ENCODE measurements at regions not wholly inside any gene's neighbourhood (a gene's known extent, or its start where the extent isn't known, plus 50 kb on each side); places are given as distances from the start of the nearest gene placed in this dataset.

- no peaks in the 10 kb centered on the region for H3K36me3 ChIP-seq
- peak in 3 of 6 donors; percentile 44 to 58 (median 50) for DNase-seq
- peaks cover 0 to 14% (median 13%) of the 10 kb centered on the region in 3 donors for H3K4me1 ChIP-seq
- H3K27me3 ChIP-seq = peaks cover 0 to 6% (median 0%) of the 10 kb centered on the region in 4 donors
- peak; percentile 37 to 65 (median 52) for ATAC-seq
- FAIRE-seq = no peak
- 50 to 69% methylated on average over 9 of the region's 9 CpGs for WGBS, 2 donors
- TF ChIP-seq, protein P1, sequence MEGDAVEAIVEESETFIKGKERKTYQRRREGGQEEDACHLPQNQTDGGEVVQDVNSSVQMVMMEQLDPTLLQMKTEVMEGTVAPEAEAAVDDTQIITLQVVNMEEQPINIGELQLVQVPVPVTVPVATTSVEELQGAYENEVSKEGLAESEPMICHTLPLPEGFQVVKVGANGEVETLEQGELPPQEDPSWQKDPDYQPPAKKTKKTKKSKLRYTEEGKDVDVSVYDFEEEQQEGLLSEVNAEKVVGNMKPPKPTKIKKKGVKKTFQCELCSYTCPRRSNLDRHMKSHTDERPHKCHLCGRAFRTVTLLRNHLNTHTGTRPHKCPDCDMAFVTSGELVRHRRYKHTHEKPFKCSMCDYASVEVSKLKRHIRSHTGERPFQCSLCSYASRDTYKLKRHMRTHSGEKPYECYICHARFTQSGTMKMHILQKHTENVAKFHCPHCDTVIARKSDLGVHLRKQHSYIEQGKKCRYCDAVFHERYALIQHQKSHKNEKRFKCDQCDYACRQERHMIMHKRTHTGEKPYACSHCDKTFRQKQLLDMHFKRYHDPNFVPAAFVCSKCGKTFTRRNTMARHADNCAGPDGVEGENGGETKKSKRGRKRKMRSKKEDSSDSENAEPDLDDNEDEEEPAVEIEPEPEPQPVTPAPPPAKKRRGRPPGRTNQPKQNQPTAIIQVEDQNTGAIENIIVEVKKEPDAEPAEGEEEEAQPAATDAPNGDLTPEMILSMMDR (IDR thresholded peaks at IDR 0.05) = no peak
- no peaks in the 10 kb centered on the region for H3K9me3 ChIP-seq
- intact Hi-C loops (cut with DNase I) = no loop called here
- H3K4me3 ChIP-seq = no peak overlapping the region
- peak overlapping the region in 2 of 4 donors; percentile 51 to 66 for H3K27ac ChIP-seq
These were observed 344.9 kb downstream of the BCOR start for GRCh38 chrX:39752815-39753214.

- peak; percentile 72 to 84 (median 78) for ATAC-seq
- peak overlapping the region in 2 of 4 donors; percentile 51 to 66 for H3K27ac ChIP-seq
- no peak overlapping the region for H3K4me3 ChIP-seq
- WGBS, 2 donors = 56 to 61% methylated on average over 8 of the region's 8 CpGs
- H3K27me3 ChIP-seq = peaks cover 0 to 6% (median 0%) of the 10 kb centered on the region in 4 donors
- intact Hi-C loops (cut with DNase I) = no loop called here
- H3K4me1 ChIP-seq = peaks cover 0 to 14% (median 13%) of the 10 kb centered on the region in 3 donors
- no peaks in the 10 kb centered on the region for H3K36me3 ChIP-seq
- TF ChIP-seq, protein P1 (IDR thresholded peaks at IDR 0.05) = no peak
- peak in 4 of 6 donors; percentile 66 to 73 (median 70) for DNase-seq
- no peaks in the 10 kb centered on the region for H3K9me3 ChIP-seq
- no peak for FAIRE-seq
These were observed 344.3 kb downstream of the BCOR start for GRCh38 chrX:39753293-39753996.

DNA sequence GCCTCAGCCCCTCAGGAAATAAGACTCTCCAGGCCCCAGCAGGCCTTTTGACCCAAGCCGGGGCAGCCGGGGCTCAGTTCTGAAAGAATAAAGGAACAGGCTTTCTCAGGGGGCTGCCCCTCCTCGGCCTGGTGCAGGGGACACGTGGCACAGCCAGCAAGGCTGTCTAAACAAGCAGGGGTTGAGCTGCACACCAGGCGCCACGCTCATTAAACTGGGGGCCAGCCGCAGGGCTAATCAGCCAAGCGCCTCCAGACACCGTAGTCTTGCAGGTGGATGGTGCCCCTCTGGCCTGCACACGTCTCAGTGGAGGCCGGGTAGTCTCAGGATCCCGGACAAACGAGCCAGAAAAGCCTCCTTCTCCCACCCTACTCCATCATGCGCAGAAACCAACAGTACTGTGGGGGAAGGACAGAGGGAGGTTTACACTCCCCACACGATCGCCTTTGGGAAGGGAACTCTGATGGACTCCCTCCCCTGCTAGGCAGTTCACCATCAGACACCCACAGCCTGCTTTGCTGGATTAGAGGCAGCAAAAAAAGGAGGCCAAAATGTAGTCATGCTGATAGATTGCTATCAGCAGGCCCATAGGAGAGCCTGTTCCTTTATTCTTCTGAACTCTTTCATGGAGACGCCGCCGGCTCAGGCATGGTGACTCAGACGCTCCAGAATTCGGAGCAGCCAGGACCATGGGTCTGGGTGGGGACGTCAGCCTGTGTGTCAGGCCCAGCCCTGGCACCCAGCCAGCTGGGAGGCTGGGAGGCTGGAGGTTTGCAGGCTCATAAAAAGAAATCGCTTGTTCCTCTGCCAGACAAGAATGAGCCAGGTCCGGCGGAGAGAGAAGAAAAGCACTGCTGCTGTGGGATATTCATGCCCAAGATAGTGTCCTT, 342.4 kb downstream of the BCOR start:
- peak; percentile 28 to 50 (median 40) for ATAC-seq
- peaks cover 0 to 6% (median 0%) of the 10 kb centered on the region in 4 donors for H3K27me3 ChIP-seq
- H3K4me3 ChIP-seq = no peak overlapping the region
- H3K27ac ChIP-seq = peak overlapping the region in 3 of 4 donors; percentile 39 to 66 (median 58)
- H3K9me3 ChIP-seq = no peaks in the 10 kb centered on the region
- WGBS, 2 donors = 67 to 73% methylated on average over 25 of the region's 25 CpGs
- peak; percentile 63 to 86 (median 77) for DNase-seq
- intact Hi-C loops (cut with DNase I) = no loop called here
- H3K36me3 ChIP-seq = no peaks in the 10 kb centered on the region
- no peak for FAIRE-seq
- TF ChIP-seq, protein P1 (IDR thresholded peaks at IDR 0.05) = no peak
- H3K4me1 ChIP-seq = peaks cover 6 to 16% (median 16%) of the 10 kb centered on the region in 3 donors

GRCh38 chrX:39756086-39756883, 341.5 kb downstream of the BCOR start:
- intact Hi-C loops (cut with DNase I) = no loop called here
- ATAC-seq = peak in 3 of 4 donors; percentile 4 to 42 (median 7)
- H3K4me1 ChIP-seq = peaks cover 6 to 22% (median 20%) of the 10 kb centered on the region in 3 donors
- H3K36me3 ChIP-seq = no peaks in the 10 kb centered on the region
- peaks cover 0 to 6% (median 0%) of the 10 kb centered on the region in 4 donors for H3K27me3 ChIP-seq
- H3K4me3 ChIP-seq = no peak overlapping the region
- FAIRE-seq = no peak
- peak in 4 of 6 donors; percentile 43 to 67 (median 60) for DNase-seq
- TF ChIP-seq, protein P1 (IDR thresholded peaks at IDR 0.05) = no peak
- H3K27ac ChIP-seq = peak overlapping the region in 2 of 4 donors; percentile 58 to 66
- 41 to 60% methylated on average over 18 of the region's 18 CpGs for WGBS, 2 donors
- H3K9me3 ChIP-seq = no peaks in the 10 kb centered on the region
